ENCODE measurements at regions not wholly inside any gene's neighbourhood (a gene's known extent, or its start where the extent isn't known, plus 50 kb on each side); places are given as distances from the start of the nearest gene placed in this dataset.

GRCh38 chr12:105705235-105705634, 374.7 kb downstream of the C12orf75 start:
- TF ChIP-seq, protein P1, sequence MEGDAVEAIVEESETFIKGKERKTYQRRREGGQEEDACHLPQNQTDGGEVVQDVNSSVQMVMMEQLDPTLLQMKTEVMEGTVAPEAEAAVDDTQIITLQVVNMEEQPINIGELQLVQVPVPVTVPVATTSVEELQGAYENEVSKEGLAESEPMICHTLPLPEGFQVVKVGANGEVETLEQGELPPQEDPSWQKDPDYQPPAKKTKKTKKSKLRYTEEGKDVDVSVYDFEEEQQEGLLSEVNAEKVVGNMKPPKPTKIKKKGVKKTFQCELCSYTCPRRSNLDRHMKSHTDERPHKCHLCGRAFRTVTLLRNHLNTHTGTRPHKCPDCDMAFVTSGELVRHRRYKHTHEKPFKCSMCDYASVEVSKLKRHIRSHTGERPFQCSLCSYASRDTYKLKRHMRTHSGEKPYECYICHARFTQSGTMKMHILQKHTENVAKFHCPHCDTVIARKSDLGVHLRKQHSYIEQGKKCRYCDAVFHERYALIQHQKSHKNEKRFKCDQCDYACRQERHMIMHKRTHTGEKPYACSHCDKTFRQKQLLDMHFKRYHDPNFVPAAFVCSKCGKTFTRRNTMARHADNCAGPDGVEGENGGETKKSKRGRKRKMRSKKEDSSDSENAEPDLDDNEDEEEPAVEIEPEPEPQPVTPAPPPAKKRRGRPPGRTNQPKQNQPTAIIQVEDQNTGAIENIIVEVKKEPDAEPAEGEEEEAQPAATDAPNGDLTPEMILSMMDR (conservative IDR thresholded peaks at IDR 0.05; ENCODE audit: low read length) = no peak
- H3K4me3 ChIP-seq (ENCODE audit: low read length) = no peak overlapping the region
- DNase-seq (ENCODE audit: low read depth) = no peak

- TF ChIP-seq, protein P1 (conservative IDR thresholded peaks at IDR 0.05; ENCODE audit: low read length) = peak; percentile 90
- H3K4me3 ChIP-seq (ENCODE audit: low read length) = no peak overlapping the region
- peak; percentile 71 for DNase-seq (ENCODE audit: low read depth)
Observed at GRCh38 chr12:105705765-105706164, 375.3 kb downstream of the C12orf75 start.

- DNase-seq (ENCODE audit: low read depth) = peak; percentile 43
- no peak overlapping the region for H3K4me3 ChIP-seq (ENCODE audit: low read length)
- TF ChIP-seq, protein P1 (conservative IDR thresholded peaks at IDR 0.05; ENCODE audit: low read length) = no peak
Observed at GRCh38 chr12:105706321-105706972, 376.0 kb downstream of the C12orf75 start.

- no peak overlapping the region for H3K4me3 ChIP-seq (ENCODE audit: low read length)
- TF ChIP-seq, protein P1 (conservative IDR thresholded peaks at IDR 0.05; ENCODE audit: low read length) = no peak
- DNase-seq (ENCODE audit: low read depth) = peak; percentile 14
Observed at GRCh38 chr12:105706973-105707334, 376.5 kb downstream of the C12orf75 start.

DNA sequence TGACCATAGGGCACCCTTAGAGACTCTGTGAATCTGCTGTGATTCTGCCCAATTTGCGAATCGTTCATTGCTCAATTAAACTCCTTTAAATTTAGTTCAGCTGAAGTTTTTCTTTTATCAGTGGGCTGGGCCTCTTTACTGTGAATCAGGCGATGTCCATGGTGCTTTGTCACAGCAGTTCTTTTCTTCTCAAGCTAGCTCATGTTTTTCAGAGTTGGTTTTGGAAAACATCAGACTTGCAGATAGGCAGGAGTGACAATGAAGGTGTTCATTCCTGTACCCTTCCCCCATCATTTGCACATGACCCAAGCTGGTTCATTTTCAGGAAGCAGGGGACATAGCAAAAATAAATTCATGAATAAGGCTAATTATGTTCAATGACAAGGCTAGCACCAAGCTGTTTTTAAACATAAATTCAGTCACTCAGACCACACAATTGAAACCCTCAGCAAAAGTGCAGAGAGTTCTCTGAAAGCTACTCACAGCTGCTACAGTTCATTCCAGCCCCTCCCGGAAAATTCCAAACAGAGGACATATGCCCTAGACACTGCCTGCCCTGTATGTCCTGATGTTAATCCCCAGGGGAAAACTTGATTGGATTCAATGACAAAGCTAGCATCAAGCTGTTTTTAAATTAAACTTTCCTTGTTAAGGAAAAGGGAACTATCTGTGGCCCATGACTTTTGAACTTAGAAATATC, 383.3 kb downstream of the C12orf75 start:
- H3K4me3 ChIP-seq (ENCODE audit: low read length) = no peak overlapping the region
- no peak for DNase-seq (ENCODE audit: low read depth)
- TF ChIP-seq, protein P1 (conservative IDR thresholded peaks at IDR 0.05; ENCODE audit: low read length) = no peak

DNA sequence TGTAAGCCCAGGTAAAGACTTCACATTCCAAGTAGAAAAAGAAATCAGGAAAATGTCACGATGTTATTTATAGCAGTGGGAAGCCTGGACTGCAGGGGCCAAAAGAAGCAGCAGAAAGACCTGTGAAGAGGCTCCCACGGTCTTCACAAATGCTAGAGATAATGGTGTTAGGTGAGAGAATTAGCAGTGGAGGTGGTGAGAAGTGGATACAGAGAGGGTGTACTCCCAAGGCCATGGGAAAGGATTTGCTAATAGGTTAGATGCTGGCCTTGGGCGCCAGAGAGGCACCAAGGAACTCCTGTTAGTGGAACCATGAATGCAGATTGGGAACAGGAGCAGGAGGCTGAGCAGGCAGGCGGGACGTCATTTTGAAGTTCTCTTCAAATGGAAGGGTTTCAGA, 386.1 kb downstream of the C12orf75 start:
- DNase-seq (ENCODE audit: low read depth) = no peak
- TF ChIP-seq, protein P1 (conservative IDR thresholded peaks at IDR 0.05; ENCODE audit: low read length) = no peak
- H3K4me3 ChIP-seq (ENCODE audit: low read length) = no peak overlapping the region

All from AG10803 (cell line).